ENCODE measurements at regions not wholly inside any gene's neighbourhood (a gene's known extent, or its start where the extent isn't known, plus 50 kb on each side); places are given as distances from the start of the nearest gene placed in this dataset.

DNA sequence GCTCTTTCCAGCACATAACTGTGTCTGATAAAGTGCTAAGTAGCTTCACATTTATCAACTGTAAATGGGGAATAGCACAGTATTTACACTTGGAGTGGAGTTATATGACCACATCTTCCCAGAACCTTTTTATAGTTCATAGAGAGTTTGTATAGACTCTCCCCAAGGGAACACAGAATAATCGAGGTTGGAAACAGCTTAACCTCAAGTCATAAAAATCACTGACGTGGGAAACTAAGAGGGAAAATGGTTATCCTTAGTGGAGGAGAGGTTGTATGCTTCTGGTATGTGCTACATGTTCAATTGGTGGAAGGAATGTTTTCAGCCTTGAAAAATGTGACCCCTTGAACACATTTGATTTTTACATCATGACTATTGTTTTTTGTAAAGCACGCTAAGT is 167.9 kb upstream of the KIAA1217 start:
- no peak for DNase-seq

DNA sequence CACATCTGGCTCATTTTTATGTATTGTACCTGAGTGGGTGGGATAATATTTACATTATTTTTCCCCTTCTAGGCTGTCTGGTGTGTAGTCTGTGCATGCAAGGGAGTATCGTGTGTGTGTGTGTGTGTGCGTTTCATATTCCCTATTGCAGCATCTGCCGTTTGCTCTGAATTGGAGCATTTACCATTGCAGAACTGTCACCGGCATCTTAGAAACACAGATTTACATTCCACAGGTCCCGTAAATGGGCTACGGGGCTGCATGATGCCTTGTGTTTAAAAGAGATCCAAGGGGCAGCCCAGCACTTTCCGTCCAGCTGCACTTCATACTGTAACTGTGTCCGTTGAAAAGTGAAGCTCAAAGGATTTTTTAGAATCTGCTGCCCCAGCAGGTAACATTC is 167.1 kb upstream of the KIAA1217 start:
- DNase-seq: no peak

DNA sequence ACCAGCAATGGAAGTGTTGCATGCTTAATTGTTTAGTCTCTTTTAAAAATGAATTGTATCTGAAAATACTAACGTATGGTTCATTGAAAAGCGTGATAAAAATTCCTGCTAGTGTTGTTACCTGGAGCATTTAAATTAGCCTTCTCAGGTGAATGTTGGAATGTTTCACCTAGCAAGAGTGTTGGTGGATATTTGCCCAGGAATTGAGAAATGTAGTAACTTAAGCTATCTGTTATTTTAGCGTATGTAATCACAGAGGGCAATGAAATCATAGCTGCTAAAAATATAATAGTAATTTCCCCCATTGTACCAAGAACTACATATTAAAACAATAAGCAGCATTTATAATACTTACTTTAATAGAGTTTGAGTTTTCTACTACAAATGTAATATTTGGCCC is 166.1 kb upstream of the KIAA1217 start:
- DNase-seq: no peak

DNA sequence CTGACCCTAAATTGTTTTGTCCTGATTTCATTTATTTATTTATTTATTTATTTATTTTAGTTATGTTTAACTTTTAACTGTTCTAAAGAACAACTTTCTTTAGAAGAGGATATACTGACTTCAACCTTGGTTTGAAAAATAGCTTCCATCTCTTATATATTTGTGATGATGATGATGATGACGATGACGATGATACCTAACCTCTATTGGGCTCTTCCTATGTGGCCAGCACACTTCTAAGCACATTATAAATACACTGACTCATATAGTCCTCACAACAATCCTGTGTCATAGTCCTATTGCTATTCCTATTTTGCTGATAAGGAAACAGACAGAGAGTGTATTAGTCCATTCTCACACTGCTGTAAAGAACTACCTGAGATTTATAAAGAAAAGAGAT is 162.9 kb upstream of the KIAA1217 start:
- no peak for DNase-seq

DNA sequence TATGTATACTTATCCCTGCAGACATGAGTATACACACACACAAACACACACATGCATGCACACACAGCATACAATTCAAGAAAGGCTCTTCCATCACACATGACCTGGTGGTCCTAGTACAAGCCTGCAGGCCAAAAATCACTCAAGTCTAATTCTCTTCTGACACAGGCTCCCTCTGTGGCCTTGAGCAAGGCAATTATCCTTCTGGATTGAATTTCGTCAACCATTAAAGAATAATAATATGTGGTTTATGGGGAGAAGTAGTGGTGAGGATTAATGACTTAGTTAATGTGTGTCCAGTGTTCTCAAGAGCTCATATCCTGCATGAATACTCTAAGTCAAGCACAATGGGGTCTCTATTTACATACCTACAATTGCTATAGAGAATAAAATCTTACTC is 161.8 kb upstream of the KIAA1217 start:
- DNase-seq: no peak

DNA sequence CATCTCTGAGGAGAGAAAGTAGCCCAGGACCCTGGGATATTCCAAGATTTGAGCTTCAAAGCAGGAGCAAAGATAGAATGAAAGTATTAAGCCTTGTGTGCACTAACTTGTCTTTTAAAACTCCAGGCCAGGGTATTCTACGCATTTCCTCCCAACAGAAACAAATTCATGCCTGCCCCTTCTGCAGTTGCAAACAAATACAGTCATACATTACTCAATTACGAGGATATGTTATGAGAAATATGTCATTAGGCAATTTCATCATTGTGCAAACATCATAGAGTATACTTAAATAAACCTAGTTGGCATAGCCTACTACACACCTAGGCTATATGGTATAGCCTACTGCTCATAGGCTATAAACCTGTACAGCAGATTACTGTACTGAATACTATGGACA is 154.5 kb upstream of the KIAA1217 start:
- DNase-seq: no peak

DNA sequence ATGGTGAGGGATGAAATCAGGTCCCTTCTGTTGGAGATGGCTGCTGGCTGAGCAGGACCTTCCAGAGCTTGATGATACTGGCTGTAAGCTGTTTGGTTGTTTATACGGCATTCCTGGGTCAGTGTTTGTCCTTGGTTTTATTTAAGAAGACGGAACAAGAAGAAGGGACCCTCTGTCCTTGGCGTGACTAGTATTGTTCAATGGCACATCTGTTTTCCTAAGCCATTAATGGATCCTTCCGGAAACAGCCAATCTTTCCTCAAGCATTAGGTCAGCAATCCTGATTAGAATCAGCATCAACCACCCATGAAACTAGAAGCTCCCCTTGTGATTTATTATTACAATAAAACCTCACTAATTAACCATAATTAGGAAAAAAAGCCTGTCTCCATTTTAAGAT is 128.7 kb upstream of the KIAA1217 start:
- DNase-seq: no peak

DNA sequence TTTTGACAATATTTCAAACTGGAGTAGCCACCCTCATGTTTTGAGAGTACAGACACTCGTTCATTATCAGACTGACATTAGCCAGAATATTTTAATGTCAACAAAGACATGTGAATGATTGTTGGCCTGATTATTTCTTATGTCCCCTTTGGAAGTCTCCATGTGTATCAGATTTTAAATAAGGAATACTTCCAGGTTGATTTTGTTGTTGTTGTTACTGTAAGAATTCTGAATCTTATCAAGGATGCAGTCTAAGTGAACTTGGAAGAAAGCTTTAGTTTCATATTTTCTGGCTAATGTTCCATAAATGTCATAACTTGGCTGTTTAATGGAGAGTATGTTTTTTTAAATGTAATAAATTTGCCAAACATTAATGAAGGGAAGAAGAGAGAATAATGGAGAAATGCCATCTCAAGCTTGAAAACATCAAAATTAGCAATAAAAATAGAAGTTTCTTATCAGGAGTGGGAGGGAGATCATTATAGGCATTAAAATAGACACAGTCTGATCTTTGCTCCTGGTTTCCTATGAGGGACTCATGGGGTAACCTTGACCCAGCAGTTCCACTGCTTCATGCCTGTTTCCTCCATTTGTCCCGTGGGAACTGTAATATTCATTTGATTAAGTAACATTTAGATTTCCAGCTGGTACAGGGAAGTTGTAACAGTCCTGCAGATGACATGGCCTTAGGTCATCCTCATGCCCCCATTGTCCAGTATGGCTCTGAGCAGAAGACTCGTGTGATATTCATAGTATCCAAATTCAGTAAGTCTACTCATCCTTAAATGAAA is 122.4 kb upstream of the KIAA1217 start:
- no peak for DNase-seq

DNA sequence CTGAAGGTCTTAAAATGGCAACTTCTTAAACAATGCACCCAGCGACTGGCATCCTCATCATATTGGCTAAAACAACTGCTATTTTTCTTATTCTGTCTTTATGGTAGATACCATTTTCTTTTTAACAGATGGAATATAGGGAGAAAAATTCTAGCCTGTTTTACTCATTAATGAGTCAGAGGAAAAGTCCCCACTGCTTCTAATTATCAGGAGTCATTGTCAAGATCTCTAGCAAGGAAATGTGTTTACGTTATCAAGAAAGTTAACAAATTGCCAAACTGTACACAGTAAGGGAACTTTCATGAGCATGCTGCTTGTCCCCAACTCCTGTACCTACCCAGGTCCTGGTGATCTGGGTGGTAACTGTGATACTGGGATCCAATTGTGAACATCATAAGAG is 117.7 kb upstream of the KIAA1217 start:
- no peak for DNase-seq

DNA sequence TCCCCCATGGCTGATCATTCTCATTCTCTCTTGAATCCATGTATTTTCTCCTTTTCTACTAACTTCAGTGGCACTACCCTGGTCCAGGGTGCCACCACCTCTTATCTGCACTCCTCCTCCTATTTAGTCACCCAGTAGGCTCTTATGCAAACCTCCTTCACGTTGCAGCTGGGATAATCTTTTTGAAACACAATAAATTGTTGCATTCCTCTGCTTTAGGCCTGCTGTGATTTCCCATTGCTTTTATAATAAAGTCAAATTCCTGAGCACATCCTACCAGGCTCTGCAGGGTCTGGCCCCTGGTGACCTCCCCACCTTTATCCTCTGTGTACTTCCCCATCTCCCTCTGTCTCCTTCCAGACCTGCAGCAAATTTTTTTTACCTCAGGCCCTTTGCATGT is 112.7 kb upstream of the KIAA1217 start:
- no peak for DNase-seq

DNA sequence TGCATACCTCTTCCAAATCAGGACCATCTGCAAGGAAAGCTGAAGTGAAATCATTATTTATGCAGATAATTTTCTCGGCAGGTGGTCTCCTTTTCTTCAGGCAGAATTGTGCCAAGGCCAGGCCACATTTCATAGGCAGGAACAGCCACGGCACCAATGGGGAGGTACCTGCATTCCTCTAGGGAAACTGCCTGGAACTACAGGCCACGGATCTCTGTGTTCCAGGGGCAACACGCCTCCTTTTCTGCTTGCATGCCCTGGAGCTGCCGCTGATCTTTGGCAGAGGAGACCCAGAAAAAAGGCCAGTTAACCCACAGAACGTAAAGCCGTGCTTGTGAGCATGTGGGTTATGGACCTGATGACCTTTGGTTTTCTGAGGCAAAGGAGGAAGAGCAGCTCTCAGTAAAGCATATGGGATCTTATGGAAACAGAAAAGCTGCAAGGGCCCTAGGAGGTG is 111.2 kb upstream of the KIAA1217 start:
- no peak for DNase-seq

DNA sequence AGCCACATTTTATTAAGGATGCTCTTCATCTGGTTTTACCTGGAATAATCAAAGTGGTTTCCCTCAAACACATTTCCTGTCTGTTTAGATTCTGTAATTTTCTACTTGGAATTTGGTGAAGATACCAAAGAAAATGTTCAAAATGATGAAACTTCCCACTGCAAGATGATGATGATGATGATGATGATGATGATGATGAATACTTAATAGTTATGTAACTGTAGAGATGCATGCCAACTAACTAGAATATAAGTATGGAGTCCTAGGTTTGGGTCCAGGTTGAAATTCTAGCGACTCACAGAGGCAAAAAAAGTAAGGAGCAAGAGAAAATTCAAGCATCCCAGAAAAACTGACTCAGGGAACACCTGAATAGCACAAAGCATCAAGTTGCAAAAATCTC is 104.0 kb upstream of the KIAA1217 start:
- DNase-seq: no peak

DNA sequence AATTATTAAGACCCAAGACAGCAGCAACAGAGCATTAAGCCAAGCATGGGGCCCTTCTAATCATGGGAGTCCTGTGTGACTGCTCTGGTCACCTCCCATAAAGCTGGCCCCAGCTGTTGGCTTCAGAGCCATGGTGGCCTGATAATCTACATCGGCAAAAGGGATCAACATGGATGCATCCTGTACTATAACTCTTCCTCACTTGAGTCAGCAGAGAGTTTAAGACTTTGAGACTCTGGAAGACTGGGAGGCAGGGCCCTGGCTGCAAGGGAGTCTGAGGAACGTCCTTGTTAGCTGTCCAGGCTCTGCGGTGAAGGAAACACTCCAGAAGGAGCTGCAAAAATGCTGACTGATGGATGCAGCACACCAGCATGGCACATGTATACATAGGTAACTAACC is 95.0 kb upstream of the KIAA1217 start:
- DNase-seq: no peak

DNA sequence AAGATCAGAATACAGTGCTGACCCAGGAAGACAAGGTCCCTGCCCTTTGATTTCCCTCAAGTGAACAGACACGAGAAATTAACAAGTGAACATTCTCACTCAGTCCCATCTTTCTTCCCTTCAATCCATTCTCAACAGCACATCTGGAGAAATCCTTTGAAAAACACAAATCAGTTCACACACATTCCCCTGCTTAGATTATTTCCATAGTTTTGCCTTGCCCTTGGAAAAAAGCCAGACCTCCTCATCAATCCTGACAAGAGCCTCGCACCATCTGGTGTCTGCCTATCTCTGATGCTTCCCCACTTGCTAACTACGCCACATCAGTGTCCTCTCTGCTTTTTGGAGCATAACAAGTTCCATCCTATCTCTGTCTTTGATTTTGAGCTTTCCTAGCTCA is 94.4 kb upstream of the KIAA1217 start:
- DNase-seq: no peak

DNA sequence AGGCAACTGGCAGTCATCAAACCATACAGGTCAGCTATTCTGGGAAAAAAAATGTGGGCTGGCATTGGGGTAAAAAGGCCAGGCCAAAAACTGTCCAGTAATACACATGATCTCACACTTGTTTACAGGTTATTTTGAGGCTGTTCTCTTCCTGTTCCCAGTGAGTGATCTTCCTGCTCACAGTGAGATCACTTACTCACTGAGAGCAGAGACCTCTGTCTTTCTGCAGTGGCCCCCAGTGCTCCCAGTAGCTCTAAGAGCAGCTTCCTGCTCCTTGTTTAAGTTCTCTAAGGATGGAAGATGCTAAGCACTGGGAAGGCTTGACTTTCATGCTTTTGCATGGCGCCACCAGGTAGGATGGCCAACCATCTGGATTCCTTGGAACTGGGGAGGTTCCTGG is 93.5 kb upstream of the KIAA1217 start:
- DNase-seq: no peak

DNA sequence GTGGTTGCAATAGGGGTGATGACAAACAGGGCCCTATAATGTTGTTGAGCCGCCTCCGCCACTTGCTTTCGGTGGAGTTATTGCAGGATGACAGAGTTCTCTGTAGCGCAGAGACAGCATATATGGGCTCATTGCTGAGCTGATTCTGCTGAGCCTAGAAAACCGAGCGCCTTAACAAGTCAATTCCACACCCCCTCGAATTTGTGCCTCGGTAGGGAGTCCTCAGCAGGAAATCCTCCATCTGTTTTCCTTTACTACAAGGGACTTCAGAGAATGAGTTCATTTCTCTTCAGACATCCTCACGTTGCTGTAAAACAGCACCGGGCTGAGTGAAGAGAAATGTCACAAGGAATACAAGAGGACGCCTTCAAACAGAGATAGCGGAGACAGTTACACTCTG is 90.7 kb upstream of the KIAA1217 start:
- DNase-seq: no peak

DNA sequence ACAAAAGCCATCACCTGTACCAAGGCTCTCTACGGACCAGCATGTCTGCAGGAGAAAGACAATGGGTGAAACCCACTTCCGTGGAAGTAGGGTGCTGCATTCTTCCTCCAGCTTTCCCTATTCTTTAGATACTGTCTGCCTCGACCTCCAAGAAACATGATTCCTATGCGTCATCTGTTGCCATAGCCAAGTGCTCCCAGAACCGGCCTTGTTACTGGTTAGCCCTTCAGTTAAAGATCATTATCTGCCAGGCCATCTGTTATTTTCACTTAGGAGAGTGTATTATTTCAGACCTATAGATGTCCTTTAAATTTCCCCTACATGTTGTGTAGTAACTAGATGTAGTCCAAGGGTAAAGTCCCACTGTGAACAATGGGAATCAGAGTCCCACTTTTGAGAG is 89.0 kb upstream of the KIAA1217 start:
- DNase-seq: no peak

DNA sequence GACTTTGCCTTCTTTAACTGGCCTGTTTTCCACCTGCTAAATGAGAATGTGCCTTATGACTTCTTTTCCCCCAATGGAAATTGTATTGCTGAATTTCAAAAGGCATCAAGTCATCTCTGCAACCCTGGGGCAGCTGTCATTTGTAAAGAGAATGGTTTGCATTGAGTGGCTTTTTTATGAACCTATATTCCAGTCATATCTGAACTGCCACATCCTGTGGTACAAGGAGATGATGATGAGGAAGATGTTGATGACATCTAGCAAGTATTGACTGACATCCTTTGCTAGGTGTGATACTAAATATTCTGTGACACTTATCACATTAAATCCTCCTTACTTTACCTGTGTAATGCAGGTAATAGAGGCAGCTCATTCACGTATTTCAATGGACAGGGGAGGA is 88.3 kb upstream of the KIAA1217 start:
- no peak for DNase-seq

DNA sequence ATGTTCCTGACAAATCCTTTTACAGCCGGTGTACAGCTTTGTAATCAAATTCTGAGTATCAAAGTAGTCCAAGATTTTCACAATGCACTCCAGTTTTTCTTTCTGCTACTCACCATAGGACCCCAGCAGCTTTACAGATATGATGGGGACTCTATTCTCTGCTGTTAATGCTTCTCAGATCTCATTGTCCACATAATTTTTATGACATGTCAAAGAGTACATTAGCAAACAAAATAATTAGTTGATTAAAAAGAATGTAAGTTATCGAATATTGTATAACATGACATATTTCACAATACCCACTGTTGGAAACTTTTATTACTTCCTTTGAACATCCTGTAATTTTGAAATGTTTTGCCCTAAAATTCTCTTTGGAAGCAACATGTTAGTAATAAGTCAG is 81.4 kb upstream of the KIAA1217 start:
- DNase-seq: no peak

DNA sequence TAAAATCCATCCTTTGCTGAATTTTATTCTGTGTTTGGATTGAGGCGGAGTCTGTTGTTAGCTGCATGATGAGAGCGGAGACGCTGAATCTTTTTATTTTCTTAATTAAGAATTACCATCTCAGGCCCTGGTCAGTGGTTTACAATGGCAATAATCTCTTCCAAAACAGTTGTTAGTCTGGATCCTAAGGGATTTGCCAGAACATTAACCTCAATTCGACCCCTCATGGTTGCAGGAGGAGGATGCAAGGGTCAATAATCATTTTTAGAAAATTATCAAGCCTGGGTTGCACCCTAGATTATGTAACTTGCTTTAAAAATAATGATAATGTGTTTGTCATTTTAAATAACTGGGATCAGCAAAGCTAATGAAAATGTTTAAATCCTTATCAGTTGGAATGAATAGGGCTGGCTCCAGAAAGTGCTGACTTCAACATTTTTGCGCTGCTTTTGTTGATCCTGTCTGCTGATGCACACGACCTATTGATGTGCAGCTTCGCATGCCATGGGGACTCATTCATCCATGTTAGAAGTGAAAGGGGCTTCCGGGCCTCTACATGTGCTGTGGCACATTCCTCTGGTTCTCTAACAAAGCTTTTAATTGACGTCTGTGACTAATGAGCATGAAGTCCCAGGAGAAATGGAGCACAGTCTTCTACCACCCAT is 80.7 kb upstream of the KIAA1217 start:
- DNase-seq: no peak

DNA sequence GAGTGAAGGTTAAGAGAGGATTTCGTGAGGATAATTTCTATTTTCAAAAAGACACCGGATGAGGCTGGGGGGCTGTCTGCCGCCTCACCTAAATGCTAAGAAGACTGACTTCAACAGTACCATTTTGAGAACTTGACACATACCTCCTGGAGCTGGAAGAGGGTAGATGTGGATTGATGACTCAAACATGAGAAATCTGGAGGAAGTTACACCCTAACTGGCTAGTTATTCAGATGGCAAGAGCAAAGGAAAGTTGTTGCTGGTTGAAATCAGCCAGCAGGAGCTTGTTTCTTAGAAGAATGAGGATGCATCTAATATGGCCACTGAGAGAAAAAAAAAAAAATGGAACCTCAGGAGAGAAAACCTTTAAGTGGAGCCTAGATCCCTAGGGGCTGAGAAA is 76.2 kb upstream of the KIAA1217 start:
- DNase-seq: no peak

DNA sequence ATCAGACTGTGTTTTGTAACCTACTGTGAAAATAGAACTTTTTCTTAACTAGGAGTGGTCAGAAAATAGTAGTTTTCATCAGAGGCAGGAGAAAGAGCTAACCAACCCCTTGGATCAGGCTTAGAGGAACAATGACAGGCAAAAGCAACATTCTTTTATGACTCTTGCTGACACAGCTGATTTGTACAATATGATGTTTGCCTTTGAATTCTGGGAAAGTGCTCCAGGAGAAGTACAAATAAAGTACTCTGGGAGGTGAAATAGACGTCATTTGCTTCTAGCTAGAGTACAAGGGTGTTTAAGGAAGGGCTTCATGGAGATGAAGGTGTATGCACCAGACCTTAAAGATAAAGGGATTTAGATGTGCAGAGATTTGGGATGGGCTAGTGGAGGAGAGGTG is 75.1 kb upstream of the KIAA1217 start:
- DNase-seq: no peak

DNA sequence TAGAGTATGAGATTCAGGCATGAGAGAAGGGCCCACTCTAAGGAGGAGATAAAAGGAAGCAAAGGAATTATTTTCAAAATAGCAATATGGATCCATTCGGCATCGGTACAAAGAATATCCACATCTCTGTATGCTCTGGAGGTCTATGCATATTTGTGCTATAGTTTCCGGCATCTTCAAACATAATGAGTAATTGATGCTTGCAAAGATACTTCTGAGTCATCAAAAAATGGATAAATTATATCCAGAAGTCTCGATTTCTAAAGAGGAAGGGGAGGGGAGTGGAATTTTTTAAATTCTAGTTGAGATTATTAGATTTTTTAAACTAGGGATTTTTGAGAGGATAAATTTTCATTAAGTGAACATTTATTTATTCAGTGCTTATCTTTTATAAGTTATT is 72.9 kb upstream of the KIAA1217 start:
- DNase-seq: no peak

DNA sequence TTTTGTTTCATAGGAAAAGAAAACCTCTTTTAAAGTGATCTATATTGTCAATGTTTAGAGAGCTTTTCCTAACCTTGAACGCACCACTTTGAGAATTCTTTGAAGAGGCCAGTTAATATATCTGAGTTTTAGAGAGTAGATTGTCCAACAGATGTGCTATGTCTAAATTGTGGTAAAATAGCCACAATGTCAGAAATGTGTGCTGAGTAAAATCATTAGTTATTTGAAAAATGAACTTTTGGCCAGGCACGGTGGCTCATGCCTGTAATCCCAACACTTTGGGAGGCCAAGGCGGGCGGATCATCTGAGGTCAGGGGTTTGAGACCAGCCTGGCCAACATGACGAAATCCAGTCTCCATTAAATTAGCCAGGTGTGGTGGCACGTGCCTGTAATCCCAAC is 61.6 kb upstream of the KIAA1217 start:
- no peak for DNase-seq

DNA sequence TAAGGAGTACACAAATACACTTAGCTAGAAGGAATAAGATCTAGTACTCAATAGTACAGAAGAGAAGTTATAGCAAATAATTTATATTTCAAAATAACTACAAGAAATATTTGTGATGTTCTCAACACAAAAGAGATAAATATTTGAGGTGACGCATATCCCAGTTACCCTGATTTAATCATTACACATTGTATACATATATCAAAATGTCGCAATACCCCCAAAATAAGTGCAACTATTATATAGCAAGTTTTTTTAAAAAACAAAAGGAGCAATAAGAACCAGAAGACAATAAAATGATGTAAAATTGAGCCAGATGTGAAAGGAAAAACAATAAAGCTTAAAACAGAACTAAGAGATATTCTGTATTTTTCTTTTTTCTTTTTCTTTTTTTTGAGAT is 59.3 kb upstream of the KIAA1217 start:
- no peak for DNase-seq
